ENCODE measurements at regions not wholly inside any gene's neighbourhood (a gene's known extent, or its start where the extent isn't known, plus 50 kb on each side); places are given as distances from the start of the nearest gene placed in this dataset.

GRCh38 chr1:244288663-244289062 lies 163.0 kb downstream of the ADSS2 start:
- TF ChIP-seq, protein P1, sequence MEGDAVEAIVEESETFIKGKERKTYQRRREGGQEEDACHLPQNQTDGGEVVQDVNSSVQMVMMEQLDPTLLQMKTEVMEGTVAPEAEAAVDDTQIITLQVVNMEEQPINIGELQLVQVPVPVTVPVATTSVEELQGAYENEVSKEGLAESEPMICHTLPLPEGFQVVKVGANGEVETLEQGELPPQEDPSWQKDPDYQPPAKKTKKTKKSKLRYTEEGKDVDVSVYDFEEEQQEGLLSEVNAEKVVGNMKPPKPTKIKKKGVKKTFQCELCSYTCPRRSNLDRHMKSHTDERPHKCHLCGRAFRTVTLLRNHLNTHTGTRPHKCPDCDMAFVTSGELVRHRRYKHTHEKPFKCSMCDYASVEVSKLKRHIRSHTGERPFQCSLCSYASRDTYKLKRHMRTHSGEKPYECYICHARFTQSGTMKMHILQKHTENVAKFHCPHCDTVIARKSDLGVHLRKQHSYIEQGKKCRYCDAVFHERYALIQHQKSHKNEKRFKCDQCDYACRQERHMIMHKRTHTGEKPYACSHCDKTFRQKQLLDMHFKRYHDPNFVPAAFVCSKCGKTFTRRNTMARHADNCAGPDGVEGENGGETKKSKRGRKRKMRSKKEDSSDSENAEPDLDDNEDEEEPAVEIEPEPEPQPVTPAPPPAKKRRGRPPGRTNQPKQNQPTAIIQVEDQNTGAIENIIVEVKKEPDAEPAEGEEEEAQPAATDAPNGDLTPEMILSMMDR (IDR thresholded peaks at IDR 0.05; ENCODE audit: insufficient read depth, low read depth, low read length) = no peak
- TF ChIP-seq EZH2 (IDR thresholded peaks at IDR 0.05; ENCODE audit: insufficient read depth, low read length) = no peak
